Calu3 (cell line): ENCODE measurements at regions not wholly inside any gene's neighbourhood (a gene's known extent, or its start where the extent isn't known, plus 50 kb on each side); places are given as distances from the start of the nearest gene placed in this dataset.

Source experiments
- BruUV-seq: library from RNA; stranded (reverse); fragments of 400-500 nt; replicated peaks from 2 replicates; lab custom pipeline; 2021; lab: Mats Ljungman, UMichigan
- CTCF ChIA-PET: fragments of 300-600 bp; sonication (Branson Sonifier 250); formaldehyde crosslinking; loops from one replicate; lab custom pipeline; 2022; ENCODE audit warnings: antibody characterized with exemption; lab: Charles Lee
- DNase-seq: peaks from one replicate; pipeline ENCODE4 v3.0.0; 2022
- H3K27ac Mint-ChIP-seq: one replicate; pipeline ENCODE4 v1.8.0; 2022; ENCODE audit warnings: mixed read lengths; ENCODE audit not compliant: unreplicated experiment
- H3K27me3 Mint-ChIP-seq: one replicate; pipeline ENCODE4 v1.8.0; 2022; ENCODE audit warnings: mixed read lengths; ENCODE audit not compliant: unreplicated experiment
- H3K36me3 Mint-ChIP-seq: one replicate; pipeline ENCODE4 v1.8.0; 2022; ENCODE audit warnings: mild to moderate bottlenecking, moderate library complexity, mixed read lengths; ENCODE audit not compliant: insufficient read depth, unreplicated experiment
- H3K4me1 Mint-ChIP-seq: one replicate; pipeline ENCODE4 v1.8.0; 2022; ENCODE audit warnings: mild to moderate bottlenecking, low read depth, mixed read lengths; ENCODE audit not compliant: unreplicated experiment
- H3K4me3 Mint-ChIP-seq: one replicate; pipeline ENCODE4 v1.8.0; 2022; ENCODE audit warnings: mild to moderate bottlenecking, low read depth, moderate library complexity, mixed read lengths; ENCODE audit not compliant: unreplicated experiment
- H3K9me3 Mint-ChIP-seq: one replicate; pipeline ENCODE4 v1.8.0; 2022; ENCODE audit warnings: low read depth, mixed read lengths; ENCODE audit not compliant: unreplicated experiment
- CTCF ChIP-seq: fragments of 200-600 bp; IDR thresholded peaks from one replicate; pipeline ENCODE4 v1.8.0; 2022; ENCODE audit warnings: antibody characterized with exemption; ENCODE audit not compliant: unreplicated experiment
- intact Hi-C: fragments of 100-400 bp; cut with micrococcal nuclease; formaldehyde crosslinking; loops from one replicate; pipeline ENCODE4 v1.10.0; 2022; ENCODE audit not compliant: unreplicated experiment

GRCh38 chr2:129069875-129070594, 751.4 kb upstream of the HS6ST1 start:
- Mint-ChIP-seq H3K4me1 (no peaks in the 10 kb centered on the region), H3K4me3 (no peak overlapping the region), H3K9me3 (no peaks in the 10 kb centered on the region), H3K27me3 (no peaks in the 10 kb centered on the region), H3K36me3 (no peaks in the 10 kb centered on the region), H3K27ac (no peak overlapping the region)
- CTCF ChIA-PET = interaction anchor here (0.6 kb wide), 1 partner anchor 605 kb away, joined by 3 read pairs; no protein-coding TSS in a partner anchor
- BruUV-seq = no TSS peak
- intact Hi-C loops = no loop called here
- DNase-seq = no peak
- TF ChIP-seq CTCF = no peak

DNA sequence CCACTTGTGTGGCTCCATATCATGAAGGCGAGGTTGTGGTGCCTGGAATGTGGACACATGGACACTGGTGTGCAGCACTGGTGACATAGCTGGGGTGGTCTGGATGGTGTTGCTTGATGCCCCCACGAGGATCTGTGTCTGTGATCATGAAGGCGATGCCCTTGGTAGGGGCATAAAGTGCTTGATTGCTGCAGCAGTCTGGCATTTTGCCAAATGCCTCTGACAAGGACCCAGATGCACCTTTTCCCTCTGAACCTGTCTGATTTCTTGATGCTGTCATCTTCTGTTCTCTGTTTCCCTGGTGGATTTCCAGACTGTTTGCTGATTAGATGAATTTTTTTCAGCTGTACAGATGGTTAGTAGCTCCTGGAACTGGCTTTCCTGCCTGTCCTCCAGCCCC, 752.0 kb upstream of the HS6ST1 start:
- Mint-ChIP-seq H3K4me3 (no peak overlapping the region), H3K36me3 (no peaks in the 10 kb centered on the region), H3K4me1 (no peaks in the 10 kb centered on the region), H3K9me3 (no peaks in the 10 kb centered on the region), H3K27ac (no peak overlapping the region), H3K27me3 (no peaks in the 10 kb centered on the region)
- no peak for DNase-seq
- intact Hi-C loops = no loop called here
- no peak for TF ChIP-seq CTCF
- CTCF ChIA-PET = no interaction called here
- no TSS peak for BruUV-seq

DNA sequence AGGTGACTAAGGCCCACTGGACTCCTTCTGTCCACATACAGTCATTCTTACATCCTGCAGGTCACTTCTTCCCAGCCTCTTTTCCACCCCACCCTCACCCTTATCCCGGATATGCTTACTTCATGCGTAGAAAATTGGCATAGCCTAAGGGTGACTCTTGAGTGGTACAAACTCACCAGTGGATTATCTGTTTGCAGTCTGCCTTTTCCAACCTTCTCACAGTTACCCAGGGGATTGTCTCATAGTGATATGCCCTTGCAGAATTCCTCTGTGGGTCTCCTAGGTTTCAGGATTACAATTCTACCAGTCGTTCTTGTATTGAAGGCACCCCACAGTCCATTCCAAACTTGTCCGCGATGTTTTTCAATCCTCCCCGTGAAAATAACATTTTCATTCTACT, 752.9 kb upstream of the HS6ST1 start:
- H3K4me1 Mint-ChIP-seq = no peaks in the 10 kb centered on the region
- H3K27me3 Mint-ChIP-seq = no peaks in the 10 kb centered on the region
- no peak overlapping the region for H3K27ac Mint-ChIP-seq
- no peak for TF ChIP-seq CTCF
- BruUV-seq = no TSS peak
- no peak overlapping the region for H3K4me3 Mint-ChIP-seq
- DNase-seq = no peak
- H3K36me3 Mint-ChIP-seq = no peaks in the 10 kb centered on the region
- intact Hi-C loops = no loop called here
- CTCF ChIA-PET = no interaction called here
- H3K9me3 Mint-ChIP-seq = no peaks in the 10 kb centered on the region

DNA sequence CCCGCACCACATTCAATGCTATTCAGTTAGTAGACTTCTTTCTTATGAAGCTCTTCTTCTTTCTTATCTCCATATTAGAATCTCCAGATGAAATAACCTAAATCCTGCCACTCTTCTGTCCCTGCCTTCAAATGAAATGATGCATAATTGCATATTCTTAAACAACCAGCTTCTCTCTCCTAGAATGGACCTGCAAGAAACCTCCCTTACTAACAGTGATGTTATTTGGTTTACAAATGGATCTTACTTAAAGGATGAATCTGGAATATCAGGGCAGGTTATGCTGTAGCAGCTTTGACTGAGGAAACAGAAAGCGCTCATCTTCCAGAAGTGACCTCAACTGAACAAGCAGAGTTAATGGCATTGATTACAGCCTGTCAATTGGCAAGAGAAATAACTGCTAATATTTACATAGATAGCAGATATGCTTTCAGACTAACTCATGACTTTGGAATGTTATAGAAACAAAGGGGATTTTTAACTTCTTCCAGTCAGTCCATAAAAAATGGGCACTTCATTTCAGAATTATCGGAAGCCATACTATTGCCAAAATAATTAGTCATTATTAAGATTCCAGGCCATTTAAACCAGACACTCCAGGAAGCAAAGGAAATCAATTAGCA, 755.7 kb upstream of the HS6ST1 start:
- intact Hi-C loops = no loop called here
- Mint-ChIP-seq H3K4me3 (no peak overlapping the region), H3K9me3 (peaks cover under 1% of the 10 kb centered on the region), H3K27ac (no peak overlapping the region), H3K36me3 (no peaks in the 10 kb centered on the region), H3K4me1 (no peaks in the 10 kb centered on the region), H3K27me3 (no peaks in the 10 kb centered on the region)
- DNase-seq = no peak
- TF ChIP-seq CTCF = no peak
- CTCF ChIA-PET = interaction anchor here (0.6 kb wide), 1 partner anchor 71 kb away, joined by 5 read pairs; no protein-coding TSS in a partner anchor
- BruUV-seq = no TSS peak
